MCF 10A (cell line): ENCODE measurements at regions not wholly inside any gene's neighbourhood (a gene's known extent, or its start where the extent isn't known, plus 50 kb on each side); places are given as distances from the start of the nearest gene placed in this dataset.

Experiments
- BruUV-seq: library from RNA; stranded (reverse); fragments of 400-500 nt; replicated peaks from 2 replicates; lab custom pipeline; 2021; lab: Mats Ljungman, UMichigan
- CTCF ChIA-PET: fragments of 300-600 bp; sonication (Branson Sonifier 250); formaldehyde crosslinking; extraction: SDS; loops from one replicate; lab custom pipeline; 2021; ENCODE audit warnings: antibody characterized with exemption, inconsistent platforms; lab: Yijun Ruan, JAX
- POLR2A ChIA-PET: fragments of 300-600, 350-650 bp; sonication (Branson Sonifier 250); formaldehyde crosslinking; extraction: SDS; loops from one replicate; lab custom pipeline; 2020; ENCODE audit warnings: antibody characterized with exemption, inconsistent platforms; lab: Yijun Ruan, JAX
- DNase-seq: peaks from one replicate; pipeline ENCODE4 v3.0.0-alpha.2; 2018; ENCODE audit not compliant: unreplicated experiment
- H3K27ac Mint-ChIP-seq: one replicate; pipeline ENCODE4 v1.8.0; 2022; ENCODE audit warnings: mild to moderate bottlenecking, low read depth, mixed read lengths; ENCODE audit not compliant: unreplicated experiment
- H3K27me3 Mint-ChIP-seq: one replicate; pipeline ENCODE4 v1.8.0; 2022; ENCODE audit warnings: mixed read lengths; ENCODE audit not compliant: insufficient read depth, unreplicated experiment
- H3K36me3 Mint-ChIP-seq: one replicate; pipeline ENCODE4 v1.8.0; 2022; ENCODE audit warnings: mild to moderate bottlenecking, moderate library complexity, mixed read lengths; ENCODE audit not compliant: insufficient read depth, unreplicated experiment
- H3K4me1 Mint-ChIP-seq: one replicate; pipeline ENCODE4 v1.8.0; 2022; ENCODE audit warnings: mixed read lengths; ENCODE audit not compliant: insufficient read depth, unreplicated experiment
- H3K4me3 Mint-ChIP-seq: one replicate; pipeline ENCODE4 v1.8.0; 2022; ENCODE audit warnings: mild to moderate bottlenecking, moderate library complexity, mixed read lengths; ENCODE audit not compliant: unreplicated experiment
- H3K9me3 Mint-ChIP-seq: one replicate; pipeline ENCODE4 v1.8.0; 2022; ENCODE audit warnings: mixed read lengths; ENCODE audit not compliant: unreplicated experiment
- intact Hi-C: fragments of 100-400 bp; cut with micrococcal nuclease; formaldehyde crosslinking; loops from 2 replicates; pipeline ENCODE4 v1.14.1; 2022
- TF ChIP-seq, protein P1 (sequence below): fragments of 200-600 bp; IDR thresholded peaks from one replicate; pipeline ENCODE4 v1.8.0; 2022; ENCODE audit warnings: antibody characterized with exemption, mild to moderate bottlenecking; ENCODE audit not compliant: unreplicated experiment

- intact Hi-C loops: no loop called here
- POLR2A ChIA-PET: no interaction called here
- CTCF ChIA-PET: interaction anchor here (0.6 to 1.3 kb wide), 4 partner anchors 10 to 199 kb away, joined by 3 to 7 read pairs (median 4); no protein-coding TSS in a partner anchor
- Mint-ChIP-seq H3K4me3 (no peak overlapping the region), H3K27ac (no peak overlapping the region), H3K4me1 (peaks cover 21% of the 10 kb centered on the region), H3K9me3 (no peaks in the 10 kb centered on the region), H3K27me3 (no peaks in the 10 kb centered on the region), H3K36me3 (no peaks in the 10 kb centered on the region)
- no TSS peak for BruUV-seq
- DNase-seq: no peak
- TF ChIP-seq, protein P1, sequence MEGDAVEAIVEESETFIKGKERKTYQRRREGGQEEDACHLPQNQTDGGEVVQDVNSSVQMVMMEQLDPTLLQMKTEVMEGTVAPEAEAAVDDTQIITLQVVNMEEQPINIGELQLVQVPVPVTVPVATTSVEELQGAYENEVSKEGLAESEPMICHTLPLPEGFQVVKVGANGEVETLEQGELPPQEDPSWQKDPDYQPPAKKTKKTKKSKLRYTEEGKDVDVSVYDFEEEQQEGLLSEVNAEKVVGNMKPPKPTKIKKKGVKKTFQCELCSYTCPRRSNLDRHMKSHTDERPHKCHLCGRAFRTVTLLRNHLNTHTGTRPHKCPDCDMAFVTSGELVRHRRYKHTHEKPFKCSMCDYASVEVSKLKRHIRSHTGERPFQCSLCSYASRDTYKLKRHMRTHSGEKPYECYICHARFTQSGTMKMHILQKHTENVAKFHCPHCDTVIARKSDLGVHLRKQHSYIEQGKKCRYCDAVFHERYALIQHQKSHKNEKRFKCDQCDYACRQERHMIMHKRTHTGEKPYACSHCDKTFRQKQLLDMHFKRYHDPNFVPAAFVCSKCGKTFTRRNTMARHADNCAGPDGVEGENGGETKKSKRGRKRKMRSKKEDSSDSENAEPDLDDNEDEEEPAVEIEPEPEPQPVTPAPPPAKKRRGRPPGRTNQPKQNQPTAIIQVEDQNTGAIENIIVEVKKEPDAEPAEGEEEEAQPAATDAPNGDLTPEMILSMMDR: no peak
These were observed 189.9 kb upstream of the RBPJ start for GRCh38 chr4:26130841-26131432.

- Mint-ChIP-seq H3K9me3 (no peaks in the 10 kb centered on the region), H3K27ac (no peak overlapping the region), H3K4me1 (peaks cover 21% of the 10 kb centered on the region), H3K4me3 (no peak overlapping the region), H3K36me3 (no peaks in the 10 kb centered on the region), H3K27me3 (no peaks in the 10 kb centered on the region)
- no TSS peak for BruUV-seq
- ChIA-PET CTCF (interaction anchor here (0.6 to 1.3 kb wide), 3 partner anchors 11 to 110 kb away, joined by 3 to 5 read pairs (median 3); no protein-coding TSS in a partner anchor), POLR2A (no interaction called here)
- DNase-seq: no peak
- intact Hi-C loops: no loop called here
- TF ChIP-seq, protein P1: no peak
These were observed 189.1 kb upstream of the RBPJ start for GRCh38 chr4:26131711-26132110.

DNA sequence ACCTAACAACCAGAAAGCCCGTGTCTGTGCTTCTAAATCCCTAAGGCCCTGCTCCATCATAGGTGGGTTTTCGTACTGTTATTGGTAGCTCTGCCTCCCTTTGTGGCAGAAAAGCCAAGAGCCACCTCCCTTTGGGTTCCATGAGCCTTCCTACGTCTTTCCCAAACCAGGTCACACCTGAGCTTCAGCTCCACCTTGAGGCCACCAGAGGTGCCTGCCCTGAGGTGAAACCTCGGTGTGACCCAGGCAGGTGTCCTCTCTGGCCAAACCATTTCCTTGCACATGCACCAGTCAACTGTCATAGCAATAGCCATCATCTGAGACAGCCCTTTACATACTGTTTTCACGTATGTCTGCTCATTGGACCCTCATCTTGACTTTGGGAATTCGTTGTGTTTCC lies 188.0 kb upstream of the RBPJ start:
- intact Hi-C loops: no loop called here
- ChIA-PET POLR2A (interaction anchor here (1.1 kb wide), 1 partner anchor 51 kb away, joined by 3 read pairs; no protein-coding TSS in a partner anchor), CTCF (interaction anchor here (1.2 kb wide), 1 partner anchor 17 kb away, joined by 3 read pairs; no protein-coding TSS in a partner anchor)
- Mint-ChIP-seq H3K4me3 (no peak overlapping the region), H3K4me1 (peaks cover 11% of the 10 kb centered on the region), H3K9me3 (no peaks in the 10 kb centered on the region), H3K27ac (no peak overlapping the region), H3K36me3 (no peaks in the 10 kb centered on the region), H3K27me3 (no peaks in the 10 kb centered on the region)
- no TSS peak for BruUV-seq
- DNase-seq: peak; percentile 47
- TF ChIP-seq, protein P1: no peak

DNA sequence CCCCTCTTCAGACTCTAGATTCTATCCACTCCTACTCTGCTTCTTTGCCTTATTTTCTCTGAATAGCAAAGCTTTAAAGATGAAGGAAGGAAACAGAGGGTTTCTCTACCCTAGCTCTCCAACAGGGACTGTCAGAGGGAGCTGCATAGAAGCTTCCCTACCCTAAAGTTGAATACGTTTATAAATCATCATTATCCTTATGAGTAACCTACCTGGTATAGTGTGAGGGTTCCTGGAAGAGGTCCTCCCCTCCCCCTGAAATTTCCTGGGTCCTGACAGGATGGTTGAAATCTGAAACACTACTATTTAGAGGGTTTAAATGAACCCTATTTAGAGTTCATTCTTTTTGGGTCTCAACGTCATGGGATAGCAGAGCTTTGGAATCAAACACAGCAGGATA lies 187.0 kb upstream of the RBPJ start:
- DNase-seq: no peak
- Mint-ChIP-seq H3K4me1 (peaks cover 2% of the 10 kb centered on the region), H3K27ac (no peak overlapping the region), H3K27me3 (no peaks in the 10 kb centered on the region), H3K4me3 (no peak overlapping the region), H3K36me3 (no peaks in the 10 kb centered on the region), H3K9me3 (no peaks in the 10 kb centered on the region)
- BruUV-seq: no TSS peak
- CTCF ChIA-PET: interaction anchor here (0.6 to 1.7 kb wide), 6 partner anchors 16 to 191 kb away, joined by 3 to 6 read pairs (median 3); no protein-coding TSS in a partner anchor
- TF ChIP-seq, protein P1: no peak
- intact Hi-C loops: no loop called here
- POLR2A ChIA-PET: interaction anchor here (0.6 kb wide), 1 partner anchor 13 kb away, joined by 3 read pairs; no protein-coding TSS in a partner anchor
